KMS-11 (cell line): ENCODE measurements at regions not wholly inside any gene's neighbourhood (a gene's known extent, or its start where the extent isn't known, plus 50 kb on each side); places are given as distances from the start of the nearest gene placed in this dataset.

Source experiments
- H2AFZ ChIP-seq: fragments of 200-600 bp; sonication (generic); 2 replicates; pipeline ENCODE4 v1.6.1; 2016; ENCODE audit warnings: antibody characterized with exemption, mixed run types, low read depth
- H3K27ac ChIP-seq: fragments of 200-600 bp; sonication (generic); 2 replicates; pipeline ENCODE4 v1.6.1; 2016; ENCODE audit warnings: mild to moderate bottlenecking, mixed run types
- H3K27me3 ChIP-seq: fragments of 200-600 bp; sonication (generic); 2 replicates; pipeline ENCODE4 v1.6.1; 2017; ENCODE audit warnings: mild to moderate bottlenecking, low read depth, mixed run types, moderate library complexity; ENCODE audit not compliant: insufficient read depth
- H3K36me3 ChIP-seq: fragments of 200-600 bp; sonication (generic); 2 replicates; pipeline ENCODE4 v1.6.1; 2017; ENCODE audit warnings: mild to moderate bottlenecking, mixed run types; ENCODE audit not compliant: insufficient read depth
- H3K4me1 ChIP-seq: fragments of 200-600 bp; sonication (generic); 2 replicates; pipeline ENCODE4 v1.6.1; 2016; ENCODE audit warnings: mild to moderate bottlenecking, low read depth, mixed run types; ENCODE audit not compliant: poor library complexity, severe bottlenecking
- H3K4me2 ChIP-seq: fragments of 200-600 bp; sonication (generic); 2 replicates; pipeline ENCODE4 v1.7.0; 2016; ENCODE audit warnings: mild to moderate bottlenecking, mixed run types
- H3K4me3 ChIP-seq: fragments of 200-600 bp; sonication (generic); IDR thresholded peaks from 2 replicates; pipeline ENCODE4 v1.6.1; 2017; ENCODE audit warnings: low read depth, low read length, mixed read lengths; ENCODE audit not compliant: insufficient read depth
- H3K79me2 ChIP-seq: fragments of 200-600 bp; sonication (generic); 2 replicates; pipeline ENCODE4 v1.6.1; 2016; ENCODE audit warnings: low read depth, mixed run types; ENCODE audit not compliant: insufficient read depth
- H3K9ac ChIP-seq: fragments of 200-600 bp; sonication (generic); 2 replicates; pipeline ENCODE4 v1.6.1; 2016; ENCODE audit warnings: mild to moderate bottlenecking, mixed run types
- H4K20me1 ChIP-seq: fragments of 200-600 bp; sonication (generic); 2 replicates; pipeline ENCODE4 v1.6.1; 2016; ENCODE audit warnings: mild to moderate bottlenecking, mixed run types; ENCODE audit not compliant: insufficient read depth
- CTCF ChIP-seq: fragments of 200-600 bp; sonication (generic); conservative IDR thresholded peaks from 2 replicates; pipeline ENCODE4 v1.6.1; 2017; ENCODE audit warnings: low read depth, mild to moderate bottlenecking, antibody characterized with exemption, low read length, moderate library complexity, mixed read lengths

- no peaks in the 10 kb centered on the region for H3K79me2 ChIP-seq
- H3K4me2 ChIP-seq: no peak overlapping the region
- no peak for TF ChIP-seq CTCF
- no peak overlapping the region for H3K4me3 ChIP-seq
- no peaks in the 10 kb centered on the region for H3K27me3 ChIP-seq
- H4K20me1 ChIP-seq: no peaks in the 10 kb centered on the region
- no peak overlapping the region for H3K27ac ChIP-seq
- no peak overlapping the region for H3K9ac ChIP-seq
- no peak overlapping the region for H2AFZ ChIP-seq
- H3K4me1 ChIP-seq: no peaks in the 10 kb centered on the region
- no peaks in the 10 kb centered on the region for H3K36me3 ChIP-seq
Measured at GRCh38 chr6:15915508-15916178, 213.2 kb upstream of the MYLIP start.

GRCh38 chr6:15914553-15914952 lies 214.3 kb upstream of the MYLIP start:
- Histone ChIP-seq H3K4me2 (no peak overlapping the region), H2AFZ (no peak overlapping the region), H3K4me3 (no peak overlapping the region), H4K20me1 (no peaks in the 10 kb centered on the region), H3K9ac (no peak overlapping the region), H3K36me3 (no peaks in the 10 kb centered on the region), H3K4me1 (no peaks in the 10 kb centered on the region), H3K79me2 (no peaks in the 10 kb centered on the region), H3K27me3 (no peaks in the 10 kb centered on the region), H3K27ac (no peak overlapping the region)
- no peak for TF ChIP-seq CTCF

GRCh38 chr6:15913573-15913972 lies 215.3 kb upstream of the MYLIP start:
- no peak for TF ChIP-seq CTCF
- no peaks in the 10 kb centered on the region for H3K4me1 ChIP-seq
- H3K27me3 ChIP-seq: no peaks in the 10 kb centered on the region
- H3K4me2 ChIP-seq: no peak overlapping the region
- no peak overlapping the region for H2AFZ ChIP-seq
- H4K20me1 ChIP-seq: no peaks in the 10 kb centered on the region
- H3K9ac ChIP-seq: no peak overlapping the region
- no peak overlapping the region for H3K27ac ChIP-seq
- H3K79me2 ChIP-seq: no peaks in the 10 kb centered on the region
- H3K36me3 ChIP-seq: no peaks in the 10 kb centered on the region
- no peak overlapping the region for H3K4me3 ChIP-seq

- H3K27me3 ChIP-seq: no peaks in the 10 kb centered on the region
- H2AFZ ChIP-seq: no peak overlapping the region
- no peak overlapping the region for H3K9ac ChIP-seq
- H3K27ac ChIP-seq: no peak overlapping the region
- no peaks in the 10 kb centered on the region for H4K20me1 ChIP-seq
- H3K4me2 ChIP-seq: no peak overlapping the region
- H3K4me3 ChIP-seq: no peak overlapping the region
- no peaks in the 10 kb centered on the region for H3K4me1 ChIP-seq
- no peak for TF ChIP-seq CTCF
- H3K36me3 ChIP-seq: no peaks in the 10 kb centered on the region
- H3K79me2 ChIP-seq: no peaks in the 10 kb centered on the region
Measured at GRCh38 chr6:15912505-15913400, 216.1 kb upstream of the MYLIP start.
